Esophagus muscularis mucosa (tissue), 4 donors: ENCODE measurements at regions not wholly inside any gene's neighbourhood (a gene's known extent, or its start where the extent isn't known, plus 50 kb on each side); places are given as distances from the start of the nearest gene placed in this dataset.

Source experiments
- DNase-seq: peaks from one replicate; pipeline ENCODE4 v3.0.0-alpha.2; 2017; ENCODE audit errors: extremely low spot score
- H3K27ac ChIP-seq, 4 donors: fragments of 200-600 bp; sonication (generic); replicated peaks in 1 of 4; 1 replicate in 3 of 4; 2 replicates in 1 of 4; pipeline ENCODE4 v1.5.1; 2016 to 2019; ENCODE audit warnings: mild to moderate bottlenecking in 1 of 4
- H3K27me3 ChIP-seq, 4 donors: fragments of 200-600 bp; sonication (generic); one replicate each; pipeline versions ENCODE4 v1.5.1 to v1.6.0; 2016 to 2019
- H3K36me3 ChIP-seq, 4 donors: fragments of 200-600 bp; sonication (generic); one replicate each; pipeline ENCODE4 v1.5.1; 2016 to 2019
- H3K4me1 ChIP-seq, 4 donors: fragments of 200-600 bp; sonication (generic); one replicate each; pipeline ENCODE4 v1.5.1; 2016 to 2019
- H3K4me3 ChIP-seq, 4 donors: fragments of 200-600 bp; sonication (generic); 1 replicate in 2 of 4; 2 replicates in 2 of 4; pipeline ENCODE4 v1.5.1; 2016 to 2019; ENCODE audit warnings: mild to moderate bottlenecking in 4 of 4, moderate library complexity in 1 of 4
- H3K9me3 ChIP-seq, 4 donors: fragments of 200-600 bp; sonication (generic); 1 replicate in 3 of 4; 2 replicates in 1 of 4; pipeline ENCODE4 v1.5.1; 2016 to 2019
- CTCF ChIP-seq, 3 experiments: fragments of 200-600 bp in 2 of 3; fragments of 450-650 bp in 1 of 3; sonication (generic) in 2 of 3; IDR thresholded peaks; one replicate each; pipeline ENCODE4 v1.5.1; 2017 to 2019; ENCODE audit warnings: antibody characterized with exemption in 3 of 3, mild to moderate bottlenecking in 2 of 3, moderate library complexity in 1 of 3
- EP300 ChIP-seq: sonication (generic); formaldehyde crosslinking; IDR thresholded peaks from one replicate; pipeline ENCODE4 v1.6.1; 2017; ENCODE audit warnings: antibody characterized with exemption
- POLR2A ChIP-seq: fragments of 450-650 bp; IDR thresholded peaks from one replicate; pipeline ENCODE4 v1.6.1; 2017; ENCODE audit warnings: antibody characterized with exemption, moderate library complexity, mild to moderate bottlenecking, low read depth
- POLR2AphosphoS5 ChIP-seq, 2 donors: sonication (generic); formaldehyde crosslinking; IDR thresholded peaks; one replicate each; pipeline ENCODE4 v1.6.1; 2017; ENCODE audit warnings: antibody characterized with exemption in 2 of 2
- WGBS: methylation state at CpG from one replicate; pipeline ENCODE4 v1.1.5; 2018; 5-methylcytosine and 5-hydroxymethylcytosine counted together
- intact Hi-C: fragments of 100-400 bp; cut with DNase I; formaldehyde crosslinking; loops from one replicate; pipeline ENCODE4 v1.15.1; 2023

DNA sequence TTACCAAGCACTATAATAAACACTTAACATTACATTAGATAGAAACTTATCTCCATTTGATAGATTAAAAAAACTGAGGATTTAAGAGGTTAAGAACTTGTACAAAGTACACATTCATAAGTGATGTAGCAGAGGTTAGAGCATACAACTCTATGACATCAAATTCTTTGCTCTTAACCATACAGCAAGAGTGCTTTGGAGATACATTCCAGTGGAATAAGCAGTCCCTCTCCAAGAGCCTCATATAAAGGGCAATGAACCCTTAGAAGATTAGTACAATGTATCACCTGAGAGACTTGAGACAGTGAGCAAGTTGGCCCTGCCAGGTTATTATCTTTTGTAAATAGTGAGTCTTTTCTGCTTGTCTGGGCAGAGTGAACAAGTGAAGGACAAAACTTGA lies 600.4 kb upstream of the CT83 start:
- no peaks in the 10 kb centered on the region for H3K9me3 ChIP-seq
- H3K4me3 ChIP-seq: no peak overlapping the region
- no peaks in the 10 kb centered on the region for H3K27me3 ChIP-seq
- H3K4me1 ChIP-seq: no peaks in the 10 kb centered on the region
- no peaks in the 10 kb centered on the region for H3K36me3 ChIP-seq
- intact Hi-C loops: no loop called here
- no peak overlapping the region for H3K27ac ChIP-seq
- no peak for DNase-seq
- TF ChIP-seq POLR2AphosphoS5 (IDR thresholded peaks at IDR 0.05) (no peak), EP300 (no peak), POLR2A (no peak), CTCF (IDR thresholded peaks at IDR 0.05) (no peak)

GRCh38 chrX:117059848-117060247 lies 597.1 kb upstream of the CT83 start:
- DNase-seq: no peak
- TF ChIP-seq EP300: no peak
- TF ChIP-seq CTCF (IDR thresholded peaks at IDR 0.05): no peak
- TF ChIP-seq POLR2A: no peak
- no peak for TF ChIP-seq POLR2AphosphoS5 (IDR thresholded peaks at IDR 0.05)
- Histone ChIP-seq H3K27ac (no peak overlapping the region), H3K4me1 (no peaks in the 10 kb centered on the region), H3K27me3 (no peaks in the 10 kb centered on the region), H3K9me3 (no peaks in the 10 kb centered on the region), H3K36me3 (no peaks in the 10 kb centered on the region), H3K4me3 (no peak overlapping the region)
- intact Hi-C loops: no loop called here

- no peak for DNase-seq
- WGBS: 84% methylated on average over 1 of the region's 1 CpG
- Histone ChIP-seq H3K36me3 (no peaks in the 10 kb centered on the region), H3K9me3 (peaks cover 0 to 12% (median 0%) of the 10 kb centered on the region in 4 donors), H3K27ac (no peak overlapping the region), H3K27me3 (no peaks in the 10 kb centered on the region), H3K4me1 (no peaks in the 10 kb centered on the region), H3K4me3 (no peak overlapping the region)
- intact Hi-C loops: no loop called here
- TF ChIP-seq EP300 (no peak), CTCF (IDR thresholded peaks at IDR 0.05) (no peak), POLR2AphosphoS5 (IDR thresholded peaks at IDR 0.05) (no peak), POLR2A (no peak)
Observed at GRCh38 chrX:117053260-117053659, 590.5 kb upstream of the CT83 start.

DNA sequence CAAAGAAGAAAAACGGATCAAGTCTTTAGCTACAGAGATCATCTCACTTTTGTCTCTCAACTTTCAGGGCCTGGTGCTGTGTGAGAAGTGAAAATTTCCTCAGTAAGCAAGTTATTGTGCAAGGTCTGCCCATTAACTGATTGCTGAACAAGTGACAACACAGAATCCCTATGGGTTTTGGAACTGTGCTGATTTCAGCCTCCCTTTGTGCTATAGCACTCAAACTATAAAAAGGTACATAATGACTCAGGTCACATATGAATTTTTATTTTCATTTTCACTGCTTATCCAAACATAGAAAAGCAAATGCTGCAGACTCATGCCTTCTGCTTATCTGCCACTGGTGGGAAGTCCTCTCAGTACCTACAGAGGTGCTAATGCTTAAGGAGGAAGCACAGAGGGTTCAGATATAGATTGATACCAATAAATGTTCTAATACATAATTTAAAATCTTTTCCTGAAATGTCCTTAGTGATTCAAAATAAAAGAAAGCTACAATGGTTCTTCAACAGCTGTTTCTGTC lies 576.2 kb upstream of the CT83 start:
- no peaks in the 10 kb centered on the region for H3K36me3 ChIP-seq
- H3K27ac ChIP-seq: no peak overlapping the region
- intact Hi-C loops: no loop called here
- no peaks in the 10 kb centered on the region for H3K9me3 ChIP-seq
- no peaks in the 10 kb centered on the region for H3K27me3 ChIP-seq
- 22% methylated on average over 1 of the region's 1 CpG for WGBS
- no peak overlapping the region for H3K4me3 ChIP-seq
- TF ChIP-seq POLR2AphosphoS5 (IDR thresholded peaks at IDR 0.05): no peak
- no peak for TF ChIP-seq POLR2A
- TF ChIP-seq CTCF (IDR thresholded peaks at IDR 0.05): no peak
- no peak for TF ChIP-seq EP300
- no peaks in the 10 kb centered on the region for H3K4me1 ChIP-seq
- no peak for DNase-seq

DNA sequence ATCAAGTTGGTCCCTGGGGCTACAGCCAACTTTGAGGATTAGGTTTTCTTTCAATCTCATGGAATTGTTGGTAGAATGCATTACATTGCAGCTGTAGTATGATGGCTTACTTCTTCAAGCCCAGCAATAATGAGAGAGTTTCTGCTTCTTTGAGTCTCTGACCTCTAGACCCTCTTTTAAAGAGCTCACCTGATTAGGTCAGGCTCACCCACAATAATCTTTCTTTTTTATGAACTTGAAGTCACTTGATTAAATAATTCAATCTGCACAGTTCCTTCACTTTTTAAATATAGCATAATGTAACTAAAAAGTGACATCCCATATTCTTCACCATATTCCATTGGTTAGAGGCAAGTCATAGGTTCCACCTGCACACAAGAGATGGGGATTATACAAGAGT lies 547.5 kb upstream of the CT83 start:
- Histone ChIP-seq H3K36me3 (no peaks in the 10 kb centered on the region), H3K4me1 (no peaks in the 10 kb centered on the region), H3K4me3 (no peak overlapping the region), H3K9me3 (peaks cover 0 to 7% (median 0%) of the 10 kb centered on the region in 4 donors), H3K27ac (no peak overlapping the region), H3K27me3 (no peaks in the 10 kb centered on the region)
- TF ChIP-seq EP300: no peak
- TF ChIP-seq CTCF (IDR thresholded peaks at IDR 0.05): no peak
- no peak for TF ChIP-seq POLR2AphosphoS5 (IDR thresholded peaks at IDR 0.05)
- TF ChIP-seq POLR2A: no peak
- DNase-seq: no peak
- intact Hi-C loops: no loop called here
